ENCODE measurements at regions not wholly inside any gene's neighbourhood (a gene's known extent, or its start where the extent isn't known, plus 50 kb on each side); places are given as distances from the start of the nearest gene placed in this dataset.

- H3K9me3 Mint-ChIP-seq (ENCODE audit: unreplicated experiment), result peaks cover 12% of the 10 kb centered on the region
Measured at GRCh38 chr16:35195864-35196216, 1736.4 kb downstream of the TP53TG3F start.

GRCh38 chr16:35196313-35196712 is 1736.9 kb downstream of the TP53TG3F start:
- Mint-ChIP-seq H3K4me1 (ENCODE audit: low read depth, unreplicated experiment) (no peaks in the 10 kb centered on the region), H3K36me3 (ENCODE audit: low read depth, unreplicated experiment) (no peaks in the 10 kb centered on the region), H3K9me3 (ENCODE audit: unreplicated experiment) (peaks cover 12% of the 10 kb centered on the region), H3K27ac (ENCODE audit: unreplicated experiment) (no peak overlapping the region), H3K4me3 (ENCODE audit: unreplicated experiment) (no peak overlapping the region), H3K27me3 (ENCODE audit: low read depth, unreplicated experiment) (no peaks in the 10 kb centered on the region)
- TF ChIP-seq EZH2 (IDR thresholded peaks at IDR 0.05; ENCODE audit: insufficient read depth, low read length) (no peak), CTCF (IDR thresholded peaks at IDR 0.05; ENCODE audit: insufficient read depth, low read depth, low read length) (no peak)
- DNase-seq (ENCODE audit: low read depth) (no peak), FAIRE-seq (no peak)
- H3K9ac ChIP-seq (ENCODE audit: low read length), result no peak overlapping the region
- no peak overlapping the region for H2AFZ ChIP-seq (ENCODE audit: low read depth, low read length)
- no peak overlapping the region for H3K27ac ChIP-seq (ENCODE audit: low read depth, low read length)
- H3K36me3 ChIP-seq (ENCODE audit: insufficient read depth, low read length), result no peaks in the 10 kb centered on the region
- H3K79me2 ChIP-seq (ENCODE audit: insufficient read depth, low read length), result no peaks in the 10 kb centered on the region
- H3K4me2 ChIP-seq (ENCODE audit: low read length), result no peak overlapping the region
- H3K27me3 ChIP-seq (ENCODE audit: insufficient read depth, low read length), result no peaks in the 10 kb centered on the region
- H3K4me1 ChIP-seq (ENCODE audit: insufficient read depth, low read length), result no peaks in the 10 kb centered on the region
- no peaks in the 10 kb centered on the region for H4K20me1 ChIP-seq (ENCODE audit: insufficient read depth, low read length)
- no peak overlapping the region for H3K4me3 ChIP-seq (ENCODE audit: insufficient read depth, low read depth, low read length)
- H3K9me3 ChIP-seq (ENCODE audit: insufficient read depth, low read depth, low read length), result peaks cover 10% of the 10 kb centered on the region

More at GRCh38 chr16:35195864-35196216, 1736.4 kb downstream of the TP53TG3F start:
- no peaks in the 10 kb centered on the region for H4K20me1 ChIP-seq (ENCODE audit: insufficient read depth, low read length)
- no peaks in the 10 kb centered on the region for H3K36me3 Mint-ChIP-seq (ENCODE audit: low read depth, unreplicated experiment)
- H3K27me3 ChIP-seq (ENCODE audit: insufficient read depth, low read length), result no peaks in the 10 kb centered on the region
- H3K9me3 ChIP-seq (ENCODE audit: insufficient read depth, low read depth, low read length), result peaks cover 10% of the 10 kb centered on the region
- no peak overlapping the region for H2AFZ ChIP-seq (ENCODE audit: low read depth, low read length)
- H3K4me3 ChIP-seq (ENCODE audit: insufficient read depth, low read depth, low read length), result no peak overlapping the region
- H3K4me2 ChIP-seq (ENCODE audit: low read length), result no peak overlapping the region
- H3K4me1 Mint-ChIP-seq (ENCODE audit: low read depth, unreplicated experiment), result no peaks in the 10 kb centered on the region
- no peak overlapping the region for H3K4me3 Mint-ChIP-seq (ENCODE audit: unreplicated experiment)
- H3K36me3 ChIP-seq (ENCODE audit: insufficient read depth, low read length), result no peaks in the 10 kb centered on the region
- H3K4me1 ChIP-seq (ENCODE audit: insufficient read depth, low read length), result no peaks in the 10 kb centered on the region
- DNase-seq (ENCODE audit: low read depth) (no peak), FAIRE-seq (no peak)
- no peak overlapping the region for H3K27ac Mint-ChIP-seq (ENCODE audit: unreplicated experiment)
- TF ChIP-seq CTCF (IDR thresholded peaks at IDR 0.05; ENCODE audit: insufficient read depth, low read depth, low read length) (no peak), EZH2 (IDR thresholded peaks at IDR 0.05; ENCODE audit: insufficient read depth, low read length) (no peak)
- H3K79me2 ChIP-seq (ENCODE audit: insufficient read depth, low read length), result no peaks in the 10 kb centered on the region
- H3K9ac ChIP-seq (ENCODE audit: low read length), result no peak overlapping the region
- H3K27me3 Mint-ChIP-seq (ENCODE audit: low read depth, unreplicated experiment), result no peaks in the 10 kb centered on the region
- H3K27ac ChIP-seq (ENCODE audit: low read depth, low read length), result no peak overlapping the region

- H3K27ac Mint-ChIP-seq (ENCODE audit: unreplicated experiment), result no peak overlapping the region
- Histone ChIP-seq H3K36me3 (ENCODE audit: insufficient read depth, low read length) (no peaks in the 10 kb centered on the region), H3K4me3 (ENCODE audit: insufficient read depth, low read depth, low read length) (no peak overlapping the region), H2AFZ (ENCODE audit: low read depth, low read length) (no peak overlapping the region), H3K4me1 (ENCODE audit: insufficient read depth, low read length) (no peaks in the 10 kb centered on the region), H3K9me3 (ENCODE audit: insufficient read depth, low read depth, low read length) (peaks cover 10% of the 10 kb centered on the region), H3K27ac (ENCODE audit: low read depth, low read length) (no peak overlapping the region), H3K27me3 (ENCODE audit: insufficient read depth, low read length) (no peaks in the 10 kb centered on the region), H4K20me1 (ENCODE audit: insufficient read depth, low read length) (no peaks in the 10 kb centered on the region), H3K79me2 (ENCODE audit: insufficient read depth, low read length) (no peaks in the 10 kb centered on the region), H3K9ac (ENCODE audit: low read length) (no peak overlapping the region), H3K4me2 (ENCODE audit: low read length) (no peak overlapping the region)
- no peak overlapping the region for H3K4me3 Mint-ChIP-seq (ENCODE audit: unreplicated experiment)
- no peaks in the 10 kb centered on the region for H3K4me1 Mint-ChIP-seq (ENCODE audit: low read depth, unreplicated experiment)
- FAIRE-seq (no peak), DNase-seq (ENCODE audit: low read depth) (no peak)
- H3K36me3 Mint-ChIP-seq (ENCODE audit: low read depth, unreplicated experiment), result no peaks in the 10 kb centered on the region
- peaks cover 12% of the 10 kb centered on the region for H3K9me3 Mint-ChIP-seq (ENCODE audit: unreplicated experiment)
- no peaks in the 10 kb centered on the region for H3K27me3 Mint-ChIP-seq (ENCODE audit: low read depth, unreplicated experiment)
- TF ChIP-seq CTCF (IDR thresholded peaks at IDR 0.05; ENCODE audit: insufficient read depth, low read depth, low read length) (no peak), EZH2 (IDR thresholded peaks at IDR 0.05; ENCODE audit: insufficient read depth, low read length) (no peak)
Measured at GRCh38 chr16:35197656-35198055, 1738.2 kb downstream of the TP53TG3F start.

Measured in astrocyte (in vitro differentiated cells and primary cell).